Mucosa of rectum (tissue), 2 donors: ENCODE measurements at regions not wholly inside any gene's neighbourhood (a gene's known extent, or its start where the extent isn't known, plus 50 kb on each side); places are given as distances from the start of the nearest gene placed in this dataset.
"Not testable (repeated sequence)": the region's sequence is repeated elsewhere in the genome, so short reads cannot be mapped to it uniquely, and the experiment has no call there.

ENCODE experiments used
- H3K27ac ChIP-seq, 2 donors: one replicate each; pipeline ENCODE4 v1.7.0; 2013; ENCODE audit warnings: inconsistent platforms in 2 of 2, low read depth in 2 of 2, low read length in 2 of 2
- H3K27me3 ChIP-seq, 2 donors: one replicate each; pipeline ENCODE4 v1.7.0; 2013; ENCODE audit warnings: low read length in 2 of 2; ENCODE audit not compliant: control insufficient read depth in 2 of 2, insufficient read depth in 2 of 2
- H3K36me3 ChIP-seq, 2 donors: one replicate each; pipeline ENCODE4 v1.7.0; 2013; ENCODE audit warnings: low read length in 2 of 2; ENCODE audit not compliant: control insufficient read depth in 2 of 2, insufficient read depth in 2 of 2
- H3K4me1 ChIP-seq, 2 donors: one replicate each; pipeline ENCODE4 v1.7.0; 2013; ENCODE audit warnings: low read length in 2 of 2, mild to moderate bottlenecking in 1 of 2; ENCODE audit not compliant: control insufficient read depth in 2 of 2, insufficient read depth in 2 of 2
- H3K4me3 ChIP-seq, 2 donors: one replicate each; pipeline ENCODE4 v1.7.0; 2013; ENCODE audit warnings: low read length in 2 of 2
- H3K9ac ChIP-seq, 2 donors: one replicate each; pipeline ENCODE4 v1.7.0; 2013; ENCODE audit warnings: low read length in 2 of 2, low read depth in 1 of 2, mild to moderate bottlenecking in 1 of 2
- H3K9me3 ChIP-seq, 2 donors: one replicate each; pipeline ENCODE4 v1.7.0; 2013; ENCODE audit warnings: low read length in 2 of 2; ENCODE audit not compliant: control insufficient read depth in 2 of 2
- donor health status: healthy.
- donor health status: Normal muscosa, but diverticular disease.

- no peaks in the 10 kb centered on the region for H3K36me3 ChIP-seq
- no peaks in the 10 kb centered on the region for H3K4me1 ChIP-seq
- H3K4me3 ChIP-seq: no peak overlapping the region
- no peaks in the 10 kb centered on the region for H3K9me3 ChIP-seq
- no peak overlapping the region for H3K27ac ChIP-seq
- H3K27me3 ChIP-seq: no peaks in the 10 kb centered on the region
- no peak overlapping the region for H3K9ac ChIP-seq
Observed at GRCh38 chr5:50898966-50899365, 232.5 kb downstream of the PARP8 start.

DNA sequence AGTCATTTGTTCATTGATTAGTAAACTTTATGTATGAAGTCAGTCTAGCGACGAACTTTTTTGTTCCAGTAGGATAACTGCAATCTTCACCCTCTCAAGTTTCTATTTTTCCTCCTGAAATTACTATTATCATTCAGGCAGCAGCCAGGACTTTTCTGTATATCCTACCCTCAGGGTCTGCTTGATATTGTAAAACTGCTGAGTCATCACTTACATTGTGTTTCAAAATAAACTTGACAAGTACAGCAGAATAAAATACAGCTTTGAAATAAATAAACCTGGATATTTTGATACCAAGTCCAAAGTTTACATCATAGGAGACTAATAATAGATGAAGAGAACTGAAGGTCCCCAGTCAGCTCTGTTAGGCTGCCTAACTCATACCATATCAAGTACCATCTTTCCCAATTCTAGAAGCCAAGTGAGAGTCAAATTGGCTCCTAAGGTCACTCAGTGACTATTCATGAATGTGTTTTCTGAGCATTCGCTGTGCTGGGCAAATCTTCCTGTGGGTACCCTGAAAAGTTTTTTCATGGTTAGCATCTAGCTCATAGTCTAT, 234.6 kb downstream of the PARP8 start:
- Histone ChIP-seq H3K27me3 (no peaks in the 10 kb centered on the region), H3K4me1 (no peaks in the 10 kb centered on the region), H3K4me3 (no peak overlapping the region), H3K27ac (no peak overlapping the region), H3K36me3 (no peaks in the 10 kb centered on the region), H3K9me3 (no peaks in the 10 kb centered on the region), H3K9ac (no peak overlapping the region)

DNA sequence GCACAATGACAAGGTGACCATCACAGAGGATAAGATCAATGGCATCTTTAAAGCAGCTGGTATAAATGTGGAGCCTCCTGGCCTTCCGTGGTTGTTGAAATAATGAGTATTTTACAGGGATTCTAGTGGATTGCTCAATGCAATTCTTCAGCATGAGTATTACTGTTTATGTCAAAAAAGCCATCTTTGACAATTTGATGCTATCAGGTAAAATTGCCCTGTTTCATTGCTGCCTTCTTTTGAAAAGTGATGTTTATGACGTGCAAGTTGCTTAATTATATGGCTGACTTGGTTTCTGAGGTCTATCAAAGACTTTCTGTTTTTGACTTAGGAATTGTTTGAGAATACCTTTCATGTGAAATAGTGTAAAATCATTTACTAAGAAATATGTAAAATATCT, 237.2 kb downstream of the PARP8 start:
- Histone ChIP-seq H3K36me3 (no peaks in the 10 kb centered on the region), H3K27me3 (no peaks in the 10 kb centered on the region), H3K9ac (no peak overlapping the region), H3K4me1 (no peaks in the 10 kb centered on the region), H3K27ac (no peak overlapping the region), H3K9me3 (no peaks in the 10 kb centered on the region), H3K4me3 (no peak overlapping the region)

GRCh38 chr5:50905996-50906570, 239.6 kb downstream of the PARP8 start:
- Histone ChIP-seq H3K27ac (no peak overlapping the region), H3K36me3 (no peaks in the 10 kb centered on the region), H3K9ac (no peak overlapping the region), H3K4me3 (no peak overlapping the region), H3K9me3 (no peaks in the 10 kb centered on the region), H3K27me3 (no peaks in the 10 kb centered on the region), H3K4me1 (no peaks in the 10 kb centered on the region)

DNA sequence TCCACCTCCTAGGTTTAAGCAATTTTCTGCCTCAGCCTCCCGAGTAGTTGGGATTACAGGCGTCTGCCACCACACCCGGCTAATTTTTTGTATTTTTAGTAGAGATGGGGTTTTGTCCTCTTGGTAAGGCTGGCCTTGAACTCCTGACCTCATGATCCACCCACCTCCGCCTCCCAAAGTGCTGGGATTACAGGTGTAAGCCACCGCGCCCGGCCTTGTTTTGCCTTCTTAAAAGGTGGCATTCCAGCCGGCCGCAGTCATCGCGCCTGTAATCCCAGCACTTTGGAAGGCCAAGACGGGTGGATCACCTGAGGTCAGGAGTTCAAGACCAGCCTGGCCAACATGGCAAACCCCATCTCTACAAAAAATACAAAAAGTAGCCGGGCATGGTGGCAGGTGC, 253.7 kb downstream of the PARP8 start:
- not testable (repeated sequence) for H3K27ac ChIP-seq, H3K36me3 ChIP-seq, H3K4me1 ChIP-seq, H3K27me3 ChIP-seq, H3K4me3 ChIP-seq, H3K9ac ChIP-seq, H3K9me3 ChIP-seq

DNA sequence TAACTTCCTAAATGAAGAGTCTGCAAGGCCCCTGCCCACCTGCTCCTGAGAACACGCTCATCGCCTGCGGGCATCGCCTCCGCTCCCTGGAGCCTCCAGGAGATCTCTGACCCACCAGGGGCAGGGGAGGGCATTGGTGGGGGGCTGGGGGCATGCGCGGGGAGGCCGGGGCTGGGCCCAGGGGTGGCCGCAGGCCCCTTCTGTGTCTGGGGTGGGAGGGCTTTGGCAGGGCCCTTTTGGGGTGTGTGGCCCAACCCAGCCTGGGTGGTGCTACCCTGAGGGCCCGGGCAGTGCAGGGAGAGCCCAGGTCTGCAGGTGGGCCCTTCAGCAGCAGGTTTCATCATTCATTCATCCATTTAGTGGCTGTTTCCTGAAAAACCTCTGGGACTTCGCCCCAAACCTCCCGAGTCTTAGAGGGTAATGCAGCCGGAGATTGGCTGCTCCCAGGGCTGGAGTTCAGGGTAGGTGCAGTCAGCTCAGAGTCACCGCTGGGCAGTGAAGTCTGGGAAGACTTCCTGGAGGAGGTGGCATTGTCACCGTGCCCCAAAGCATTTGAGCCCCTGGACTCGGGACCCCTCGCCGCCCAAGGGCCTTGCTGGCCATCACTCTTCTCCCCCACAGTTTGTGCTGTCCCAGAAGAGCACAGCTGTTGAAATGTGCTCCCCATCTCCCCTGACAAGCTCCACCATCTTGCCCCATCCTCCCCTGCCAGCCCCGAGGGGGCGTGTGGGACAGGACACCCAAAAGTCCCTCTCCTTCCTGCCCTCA, 255.1 kb downstream of the PARP8 start:
- H3K4me1 ChIP-seq: no peaks in the 10 kb centered on the region
- H3K4me3 ChIP-seq: no peak overlapping the region
- no peaks in the 10 kb centered on the region for H3K9me3 ChIP-seq
- H3K27me3 ChIP-seq: no peaks in the 10 kb centered on the region
- no peak overlapping the region for H3K9ac ChIP-seq
- no peak overlapping the region for H3K27ac ChIP-seq
- H3K36me3 ChIP-seq: no peaks in the 10 kb centered on the region

GRCh38 chr5:50922134-50922941, 255.9 kb downstream of the PARP8 start:
- not testable (repeated sequence) for H3K36me3 ChIP-seq, H3K9me3 ChIP-seq, H3K4me3 ChIP-seq, H3K27ac ChIP-seq, H3K27me3 ChIP-seq, H3K4me1 ChIP-seq, H3K9ac ChIP-seq

DNA sequence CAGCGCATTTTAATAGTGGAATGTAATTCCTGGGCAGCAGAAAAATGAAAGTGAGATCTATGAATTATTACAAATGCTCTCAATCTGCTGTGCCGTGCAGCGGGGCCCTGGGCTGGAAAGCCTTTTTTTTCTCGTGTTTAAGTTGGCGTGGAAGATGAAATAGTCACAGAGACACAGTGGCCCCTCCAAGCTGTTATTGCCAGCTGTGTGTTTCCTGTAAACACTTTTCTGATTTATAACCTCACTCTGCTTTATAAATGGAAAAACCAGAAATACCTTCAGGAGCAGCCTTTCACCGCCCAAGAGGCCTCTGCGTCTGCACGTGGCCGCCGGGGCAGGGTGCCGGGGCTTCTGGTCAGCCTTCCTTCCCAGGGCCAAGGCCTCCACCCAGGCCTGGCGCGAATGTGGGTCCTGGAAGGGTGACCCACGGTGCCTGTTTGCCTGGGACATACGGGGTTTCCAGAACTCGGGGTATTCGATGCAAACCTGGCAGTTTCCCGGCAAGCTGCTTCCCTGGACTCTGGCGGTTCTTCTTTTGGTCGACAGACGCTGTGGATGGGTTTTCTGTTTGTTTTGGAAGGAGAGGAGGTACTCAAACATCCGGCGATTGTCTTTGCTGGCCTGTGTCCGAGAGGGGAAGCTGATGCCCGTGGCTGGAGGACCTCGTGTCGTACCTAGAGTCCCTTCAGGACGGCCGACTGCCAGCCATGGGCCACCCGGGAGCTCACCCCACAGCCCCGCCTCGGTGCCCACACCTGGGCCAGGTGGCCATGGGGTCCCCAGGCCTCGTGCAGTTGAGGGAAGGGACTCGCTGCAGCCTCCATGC, 256.7 kb downstream of the PARP8 start:
- Histone ChIP-seq H3K9ac (no peak overlapping the region), H3K4me3 (no peak overlapping the region), H3K27ac (no peak overlapping the region)

DNA sequence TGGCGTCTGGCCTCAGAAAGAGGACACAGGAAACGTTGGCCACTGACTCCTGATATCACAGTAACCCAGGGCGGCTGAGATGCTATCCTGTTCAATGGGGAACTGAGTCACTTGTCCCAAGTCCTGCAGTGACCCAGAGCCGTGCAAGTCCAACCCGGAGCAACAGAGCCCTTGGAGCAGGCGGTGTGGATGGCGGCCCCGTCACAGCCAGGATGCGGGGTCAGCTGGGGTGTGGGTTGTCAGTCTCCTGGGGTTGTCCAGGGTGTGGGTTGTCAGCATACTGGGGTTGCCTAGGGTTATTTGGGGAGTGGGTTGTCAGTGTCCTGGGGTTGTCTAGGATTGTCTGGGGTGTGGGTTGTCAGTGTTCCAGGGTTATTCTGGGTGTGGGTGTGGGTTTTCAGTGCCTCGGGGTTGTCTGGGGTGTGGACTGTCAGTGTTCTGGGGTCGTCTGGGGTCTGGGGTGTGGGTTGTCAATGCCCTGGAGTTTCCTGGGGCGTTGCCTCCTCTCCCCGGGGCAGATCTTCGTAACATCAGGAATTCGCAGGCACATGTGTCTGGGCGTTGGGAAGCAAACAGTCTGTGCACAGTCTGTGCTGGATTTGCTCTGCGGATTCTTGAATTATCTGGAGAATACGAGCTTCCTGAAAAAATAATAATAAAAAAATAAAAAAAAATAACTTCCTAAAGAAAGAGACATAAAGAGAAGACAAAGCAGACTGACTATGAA, 257.5 kb downstream of the PARP8 start:
- no peaks in the 10 kb centered on the region for H3K4me1 ChIP-seq
- no peak overlapping the region for H3K27ac ChIP-seq
- no peaks in the 10 kb centered on the region for H3K9me3 ChIP-seq
- no peaks in the 10 kb centered on the region for H3K36me3 ChIP-seq
- no peak overlapping the region for H3K4me3 ChIP-seq
- no peaks in the 10 kb centered on the region for H3K27me3 ChIP-seq
- H3K9ac ChIP-seq: no peak overlapping the region

More for the DNA sequence above, 256.7 kb downstream of the PARP8 start:
- Histone ChIP-seq H3K9me3 (no peaks in the 10 kb centered on the region), H3K27me3 (no peaks in the 10 kb centered on the region), H3K4me1 (no peaks in the 10 kb centered on the region), H3K36me3 (no peaks in the 10 kb centered on the region)
